HFF-Myc (cell line): ENCODE measurements at regions not wholly inside any gene's neighbourhood (a gene's known extent, or its start where the extent isn't known, plus 50 kb on each side); places are given as distances from the start of the nearest gene placed in this dataset.

Experiments
- DNase-seq: peaks from one replicate; pipeline ENCODE4 v3.0.0-alpha.2; 2011; ENCODE audit warnings: low read depth; ENCODE audit errors: extremely low read depth
- H3K4me3 ChIP-seq: replicated peaks from 2 replicates; pipeline ENCODE4 v1.5.1; 2011; ENCODE audit warnings: low read depth, mild to moderate bottlenecking, control low read depth, low read length
- TF ChIP-seq, protein P1 (sequence below): IDR thresholded peaks from 2 replicates; pipeline ENCODE4 v1.5.1; 2012; ENCODE audit warnings: mild to moderate bottlenecking, low read depth, low read length, control low read depth; ENCODE audit errors: missing control alignments

DNA sequence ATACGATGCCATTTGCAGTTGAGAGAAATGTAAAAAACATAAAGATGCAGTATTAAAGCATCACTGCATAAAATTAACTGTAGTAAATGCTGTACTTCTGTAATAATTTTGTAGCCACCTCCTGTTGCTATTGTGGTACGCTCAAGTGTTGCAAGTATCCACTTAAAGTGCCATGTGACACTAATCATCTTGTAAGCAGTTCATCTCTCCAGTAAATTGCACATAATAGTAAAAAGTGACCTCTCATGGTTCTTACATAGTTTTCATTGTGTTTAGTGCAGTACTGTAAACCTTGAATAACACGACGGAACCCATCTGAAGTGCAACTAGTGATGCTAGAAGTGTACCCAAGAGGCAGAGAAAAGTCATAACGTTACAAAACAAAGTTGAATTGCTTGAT, 190.1 kb upstream of the VGLL2 start:
- DNase-seq = no peak
- TF ChIP-seq, protein P1, sequence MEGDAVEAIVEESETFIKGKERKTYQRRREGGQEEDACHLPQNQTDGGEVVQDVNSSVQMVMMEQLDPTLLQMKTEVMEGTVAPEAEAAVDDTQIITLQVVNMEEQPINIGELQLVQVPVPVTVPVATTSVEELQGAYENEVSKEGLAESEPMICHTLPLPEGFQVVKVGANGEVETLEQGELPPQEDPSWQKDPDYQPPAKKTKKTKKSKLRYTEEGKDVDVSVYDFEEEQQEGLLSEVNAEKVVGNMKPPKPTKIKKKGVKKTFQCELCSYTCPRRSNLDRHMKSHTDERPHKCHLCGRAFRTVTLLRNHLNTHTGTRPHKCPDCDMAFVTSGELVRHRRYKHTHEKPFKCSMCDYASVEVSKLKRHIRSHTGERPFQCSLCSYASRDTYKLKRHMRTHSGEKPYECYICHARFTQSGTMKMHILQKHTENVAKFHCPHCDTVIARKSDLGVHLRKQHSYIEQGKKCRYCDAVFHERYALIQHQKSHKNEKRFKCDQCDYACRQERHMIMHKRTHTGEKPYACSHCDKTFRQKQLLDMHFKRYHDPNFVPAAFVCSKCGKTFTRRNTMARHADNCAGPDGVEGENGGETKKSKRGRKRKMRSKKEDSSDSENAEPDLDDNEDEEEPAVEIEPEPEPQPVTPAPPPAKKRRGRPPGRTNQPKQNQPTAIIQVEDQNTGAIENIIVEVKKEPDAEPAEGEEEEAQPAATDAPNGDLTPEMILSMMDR = no peak
- H3K4me3 ChIP-seq = no peak overlapping the region

DNA sequence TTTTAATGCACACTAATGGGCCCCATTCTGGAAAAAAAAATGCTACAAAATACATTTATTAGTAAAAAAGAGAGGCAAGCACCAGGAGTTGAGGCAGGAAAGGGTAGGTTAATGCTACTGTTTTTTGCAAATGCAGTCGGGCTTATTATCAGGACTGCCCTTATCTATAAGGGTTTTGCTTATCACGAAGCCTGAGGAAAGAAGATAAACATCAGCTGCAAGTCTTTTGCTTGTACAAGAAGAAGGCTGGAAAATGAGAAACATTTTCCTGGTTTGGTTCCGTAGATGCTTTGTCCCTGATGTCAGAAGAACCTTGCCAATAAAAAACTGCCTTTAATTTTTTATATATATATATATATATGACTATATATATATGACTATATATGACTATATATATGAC, 189.3 kb upstream of the VGLL2 start:
- DNase-seq = no peak
- no peak overlapping the region for H3K4me3 ChIP-seq

DNA sequence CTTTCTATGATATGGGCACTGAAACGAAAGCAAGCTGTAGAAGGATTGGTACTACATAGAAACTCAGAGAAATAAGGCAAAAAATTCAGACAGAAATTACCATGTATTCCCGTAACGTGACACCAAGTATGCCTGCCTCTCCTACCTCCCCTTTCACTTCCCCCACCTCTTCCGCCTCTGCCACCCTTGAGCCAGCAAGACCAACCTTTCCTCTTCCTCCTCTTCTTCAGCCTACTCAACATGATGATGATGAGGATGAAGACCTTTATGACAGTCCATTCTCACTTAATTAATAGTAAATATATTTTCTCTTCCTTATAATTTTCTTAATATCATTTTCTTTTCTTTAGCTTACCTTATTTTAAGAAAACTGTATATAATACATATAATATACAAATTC, 188.1 kb upstream of the VGLL2 start:
- H3K4me3 ChIP-seq = no peak overlapping the region
- TF ChIP-seq, protein P1 = no peak
- DNase-seq = no peak

More for the DNA sequence above, 189.3 kb upstream of the VGLL2 start:
- TF ChIP-seq, protein P1 = no peak

DNA sequence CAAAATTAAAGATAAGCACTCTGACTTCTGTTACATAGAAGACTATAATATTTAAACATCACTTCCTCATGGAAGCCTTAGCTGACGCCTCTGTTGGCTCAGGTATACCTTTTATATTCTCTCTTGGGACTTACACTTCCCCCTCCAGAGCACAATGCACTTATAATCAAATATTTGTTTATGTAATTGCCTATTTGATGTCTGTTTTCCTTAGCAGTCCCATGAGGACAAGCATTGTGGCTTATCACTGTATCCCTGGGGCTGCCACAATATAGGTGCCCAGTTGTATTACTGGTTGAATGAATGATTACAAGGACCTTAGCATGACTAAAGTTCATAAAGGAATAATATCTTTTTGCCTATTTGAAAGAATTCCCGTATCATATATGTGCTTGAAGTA, 186.7 kb upstream of the VGLL2 start:
- no peak for DNase-seq
- no peak overlapping the region for H3K4me3 ChIP-seq
- TF ChIP-seq, protein P1 = no peak

DNA sequence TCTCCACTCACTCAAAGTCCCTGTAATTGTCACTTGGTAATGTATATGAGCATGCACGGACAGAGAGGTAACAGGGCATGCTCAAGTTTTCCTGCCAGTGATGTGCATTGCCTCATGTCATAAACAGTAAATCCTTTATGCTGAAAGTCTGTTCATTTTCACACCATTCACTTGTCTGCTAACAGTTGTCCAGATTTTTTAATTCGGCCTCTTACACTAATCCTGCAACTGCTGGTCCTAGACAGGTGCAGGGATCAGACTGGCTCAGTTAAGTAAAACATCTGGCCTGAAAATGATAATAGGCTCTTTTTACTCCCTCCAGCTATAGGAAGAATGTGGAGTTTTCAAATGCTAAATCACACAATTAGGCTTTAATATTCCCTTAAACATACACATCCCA, 185.4 kb upstream of the VGLL2 start:
- H3K4me3 ChIP-seq = no peak overlapping the region
- DNase-seq = no peak
- TF ChIP-seq, protein P1 = no peak

DNA sequence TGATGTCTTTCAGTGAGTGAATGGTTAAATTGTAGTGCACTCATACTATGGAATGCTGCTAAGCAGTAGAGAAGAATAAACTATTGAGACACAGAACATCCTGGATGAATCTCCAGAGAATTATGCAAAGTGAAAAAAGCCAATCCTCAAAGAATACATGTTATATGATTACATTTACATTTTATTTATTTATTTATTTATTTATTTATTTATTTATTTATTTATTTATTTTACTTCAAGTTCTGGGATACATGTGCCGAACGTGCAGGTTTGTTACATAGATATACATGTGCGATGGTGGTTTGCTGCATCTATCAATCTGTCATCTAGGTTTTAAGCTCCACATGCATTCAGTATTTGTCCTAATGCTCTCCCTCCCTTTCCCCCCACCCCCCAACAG, 175.8 kb upstream of the VGLL2 start:
- TF ChIP-seq, protein P1 = no peak
- no peak for DNase-seq
- H3K4me3 ChIP-seq = no peak overlapping the region

DNA sequence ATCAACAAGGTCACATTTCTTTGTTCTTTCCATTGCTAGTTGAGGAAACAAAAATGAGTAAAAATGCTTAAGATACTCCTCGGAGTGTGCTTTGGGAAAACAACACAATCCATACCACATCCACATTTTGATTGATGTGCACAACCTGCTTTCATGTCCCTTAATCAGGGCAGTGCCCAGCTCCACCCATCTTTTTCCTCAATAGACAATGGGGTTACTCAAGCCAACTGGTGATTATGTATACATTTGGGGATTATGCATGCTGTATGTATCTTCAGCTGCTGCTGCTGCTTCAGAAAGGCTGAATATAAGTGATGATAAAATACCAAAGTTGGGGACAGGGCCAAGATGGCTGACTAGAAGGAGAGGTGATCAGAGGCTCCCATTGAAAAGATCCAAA, 155.2 kb upstream of the VGLL2 start:
- DNase-seq = no peak
- H3K4me3 ChIP-seq = no peak overlapping the region
- TF ChIP-seq, protein P1 = no peak
